B cell (primary cell): ENCODE measurements at regions not wholly inside any gene's neighbourhood (a gene's known extent, or its start where the extent isn't known, plus 50 kb on each side); places are given as distances from the start of the nearest gene placed in this dataset.

Source experiments
- ATAC-seq: fragments of 200-7000 bp; cut with Tn5 transposase; one replicate; pipeline ENCODE4 v1.10.0; 2021; ENCODE audit warnings: low read depth, mild to moderate bottlenecking, moderate number of reproducible peaks, moderate library complexity
- CTCF ChIA-PET: fragments of 350-600 bp; sonication (Branson Sonifier 250); formaldehyde crosslinking; loops from one replicate; lab custom pipeline; 2021; ENCODE audit warnings: antibody characterized with exemption, inconsistent platforms; lab: Charles Lee
- POLR2A ChIA-PET: fragments of 350-600 bp; sonication (Branson Sonifier 250); formaldehyde crosslinking; loops from one replicate; lab custom pipeline; 2021; ENCODE audit warnings: antibody characterized with exemption; lab: Charles Lee
- DNase-seq: peaks from one replicate; pipeline ENCODE4 v3.0.0; 2013
- H2AFZ ChIP-seq: 2 replicates; pipeline ENCODE4 v1.6.1; 2012; ENCODE audit warnings: mild to moderate bottlenecking, low read depth, low read length; ENCODE audit not compliant: insufficient read depth, poor library complexity, severe bottlenecking
- H3K27ac ChIP-seq, 2 donors: 1 replicate in 1 of 2; 2 replicates in 1 of 2; pipeline ENCODE4 v1.5.1; 2012 to 2013; ENCODE audit warnings: low read length in 2 of 2, mild to moderate bottlenecking in 2 of 2, moderate library complexity in 1 of 2
- H3K27me3 ChIP-seq, 4 experiments: fragments of 200-600 bp in 1 of 4; sonication (generic) in 1 of 4; replicated peaks in 1 of 4; 1 replicate in 2 of 4; 2 replicates in 2 of 4; pipeline versions ENCODE4 v1.6.1 to v1.7.0; 2013 to 2016; ENCODE audit warnings: low read length in 3 of 4, mild to moderate bottlenecking in 2 of 4, mixed read lengths in 1 of 4, moderate library complexity in 1 of 4; ENCODE audit not compliant: insufficient read depth in 4 of 4, control insufficient read depth in 3 of 4; ENCODE audit errors: control extremely low read depth in 1 of 4
- H3K36me3 ChIP-seq, 2 experiments: replicated peaks in 1 of 2; 1 replicate in 1 of 2; 2 replicates in 1 of 2; pipeline versions ENCODE4 v1.6.1 to v1.7.1; 2013; ENCODE audit warnings: low read length in 1 of 2; ENCODE audit not compliant: insufficient read depth in 2 of 2, control insufficient read depth in 1 of 2; ENCODE audit errors: control extremely low read depth in 1 of 2, extremely low read depth in 1 of 2
- H3K4me1 ChIP-seq, 2 donors: fragments of 200-600 bp in 1 of 2; sonication (generic) in 1 of 2; 1 replicate in 1 of 2; 2 replicates in 1 of 2; pipeline versions ENCODE4 v1.5.1 to v1.6.1; 2013 to 2017; ENCODE audit warnings: low read length in 2 of 2; ENCODE audit not compliant: control insufficient read depth in 2 of 2, insufficient read depth in 2 of 2
- H3K4me2 ChIP-seq: replicated peaks from 2 replicates; pipeline ENCODE3; 2012; ENCODE audit warnings: mild to moderate bottlenecking, low read depth, low read length; ENCODE audit not compliant: poor library complexity, severe bottlenecking
- H3K4me3 ChIP-seq, 5 experiments: fragments of 200-600 bp in 1 of 5; sonication (generic) in 1 of 5; 1 replicate in 3 of 5; 2 replicates in 2 of 5; pipeline versions ENCODE4 v1.5.1 to v1.7.0; 2011 to 2016; ENCODE audit warnings: low read length in 4 of 5, mild to moderate bottlenecking in 4 of 5, low read depth in 2 of 5, control low read depth in 1 of 5, moderate library complexity in 1 of 5; ENCODE audit not compliant: insufficient read depth in 1 of 5; ENCODE audit errors: control extremely low read depth in 1 of 5, extremely low read depth in 1 of 5
- H3K79me2 ChIP-seq: fragments of 200-600 bp; sonication (generic); one replicate; pipeline ENCODE4 v1.6.0; 2016; ENCODE audit warnings: low read length; ENCODE audit not compliant: control insufficient read depth, insufficient read depth
- H3K9ac ChIP-seq: fragments of 200-600 bp; sonication (generic); 2 replicates; pipeline ENCODE4 v1.6.1; 2017; ENCODE audit warnings: mild to moderate bottlenecking, low read length, moderate library complexity
- H3K9me3 ChIP-seq, 3 donors: one replicate each; pipeline versions ENCODE4 v1.6.1 to v1.7.1; 2013; ENCODE audit warnings: low read length in 2 of 3; ENCODE audit not compliant: control insufficient read depth in 2 of 3, insufficient read depth in 1 of 3; ENCODE audit errors: control extremely low read depth in 1 of 3
- H4K20me1 ChIP-seq: 2 replicates; pipeline ENCODE4 v1.6.0; 2012; ENCODE audit warnings: mild to moderate bottlenecking, low read length; ENCODE audit not compliant: insufficient read depth, control insufficient read depth, poor library complexity, severe bottlenecking
- H3K27ac Mint-ChIP-seq: one replicate; pipeline ENCODE4 v1.8.0; 2021; ENCODE audit warnings: mixed read lengths
- H3K27me3 Mint-ChIP-seq: one replicate; pipeline ENCODE4 v1.8.0; 2021; ENCODE audit warnings: mixed read lengths
- H3K4me1 Mint-ChIP-seq: one replicate; pipeline ENCODE4 v1.8.0; 2021; ENCODE audit warnings: mixed read lengths
- H3K4me3 Mint-ChIP-seq: one replicate; pipeline ENCODE4 v1.8.0; 2021; ENCODE audit warnings: mixed read lengths
- H3K9me3 Mint-ChIP-seq: one replicate; pipeline ENCODE4 v1.8.0; 2022; ENCODE audit warnings: mixed read lengths; ENCODE audit not compliant: insufficient read depth
- CTCF ChIP-seq: fragments of 200-600 bp; IDR thresholded peaks from one replicate; pipeline ENCODE4 v1.8.0; 2022; ENCODE audit warnings: antibody characterized with exemption, mild to moderate bottlenecking
- EZH2 ChIP-seq: IDR thresholded peaks from 2 replicates; pipeline ENCODE4 v1.6.1; 2012; ENCODE audit warnings: borderline replicate concordance, low read depth, mild to moderate bottlenecking, moderate library complexity, low read length; ENCODE audit not compliant: insufficient read depth, poor library complexity, severe bottlenecking
- WGBS: methylation state at CpG from one replicate; pipeline ENCODE4 v1.1.5; 2013; ENCODE audit warnings: missing lambda C conversion rate; ENCODE audit not compliant: insufficient coverage; 5-methylcytosine and 5-hydroxymethylcytosine counted together
- intact Hi-C: fragments of 100-400 bp; cut with micrococcal nuclease; formaldehyde crosslinking; loops from one replicate; pipeline ENCODE4 v1.10.0; 2022

- Mint-ChIP-seq H3K27ac (no peak overlapping the region), H3K4me1 (no peaks in the 10 kb centered on the region), H3K9me3 (peaks cover 2% of the 10 kb centered on the region), H3K27me3 (peaks cover 7% of the 10 kb centered on the region), H3K4me3 (no peak overlapping the region)
- Histone ChIP-seq H3K4me3 (no peak overlapping the region), H3K4me1 (no peaks in the 10 kb centered on the region), H4K20me1 (no peaks in the 10 kb centered on the region), H3K27ac (no peak overlapping the region), H2AFZ (no peak overlapping the region), H3K9me3 (no peaks in the 10 kb centered on the region), H3K79me2 (no peaks in the 10 kb centered on the region), H3K27me3 (no peaks in the 10 kb centered on the region), H3K36me3 (no peaks in the 10 kb centered on the region), H3K4me2 (no peak overlapping the region), H3K9ac (no peak overlapping the region)
- ChIA-PET CTCF (no interaction called here), POLR2A (no interaction called here)
- no peak for TF ChIP-seq CTCF
- no peak for TF ChIP-seq EZH2
- no peak for DNase-seq
- WGBS = 0% methylated on average over 4 of the region's 7 CpGs
- intact Hi-C loops = no loop called here
- no peak for ATAC-seq
These were observed 462.3 kb upstream of the NFIA start for GRCh38 chr1:60620087-60620486.

DNA sequence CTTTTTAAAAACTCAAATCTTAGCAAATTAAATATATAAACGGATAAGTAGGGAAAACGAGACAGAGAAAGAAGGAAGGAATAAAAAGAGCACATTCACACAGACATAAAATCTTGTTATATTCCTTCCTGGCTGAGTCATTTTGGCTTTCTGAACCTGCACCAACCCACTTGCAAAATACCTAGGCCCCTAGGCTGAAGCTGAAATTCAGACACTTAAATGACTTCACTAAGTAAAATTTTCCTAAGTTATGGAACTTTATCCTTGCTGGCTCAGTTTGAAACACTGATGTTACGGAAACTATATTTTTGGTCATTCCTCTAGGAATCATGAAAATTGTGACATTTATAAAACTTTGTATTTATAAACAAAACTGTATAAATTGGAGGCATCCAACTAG is 462.8 kb upstream of the NFIA start:
- Mint-ChIP-seq H3K27me3 (peaks cover 7% of the 10 kb centered on the region), H3K9me3 (no peaks in the 10 kb centered on the region), H3K4me1 (no peaks in the 10 kb centered on the region), H3K4me3 (no peak overlapping the region), H3K27ac (no peak overlapping the region)
- TF ChIP-seq CTCF = no peak
- no peak for TF ChIP-seq EZH2
- Histone ChIP-seq H3K4me3 (no peak overlapping the region), H4K20me1 (no peaks in the 10 kb centered on the region), H3K4me2 (no peak overlapping the region), H3K79me2 (no peaks in the 10 kb centered on the region), H3K27me3 (no peaks in the 10 kb centered on the region), H2AFZ (no peak overlapping the region), H3K4me1 (no peaks in the 10 kb centered on the region), H3K9ac (no peak overlapping the region), H3K9me3 (no peaks in the 10 kb centered on the region), H3K27ac (no peak overlapping the region), H3K36me3 (no peaks in the 10 kb centered on the region)
- ChIA-PET POLR2A (no interaction called here), CTCF (no interaction called here)
- ATAC-seq (no peak), DNase-seq (no peak)
- intact Hi-C loops = no loop called here
- no CpG with 5 or more reads among the region's 3 CpGs for WGBS
